OCI-LY7 (cell line): ENCODE measurements at regions not wholly inside any gene's neighbourhood (a gene's known extent, or its start where the extent isn't known, plus 50 kb on each side); places are given as distances from the start of the nearest gene placed in this dataset.

Experiments
- BruUV-seq: library from RNA; stranded (reverse); fragments of 400-500 nt; replicated peaks from 2 replicates; lab custom pipeline; 2021; lab: Mats Ljungman, UMichigan
- CTCF ChIA-PET: fragments of 300-600 bp; sonication (Branson Sonifier 250); formaldehyde crosslinking; loops from one replicate; lab custom pipeline; 2022; ENCODE audit warnings: antibody characterized with exemption; ENCODE audit not compliant: unreplicated experiment; lab: Charles Lee
- POLR2A ChIA-PET: fragments of 300-600 bp; sonication (Branson Sonifier 250); formaldehyde crosslinking; loops from one replicate; lab custom pipeline; 2022; ENCODE audit warnings: antibody characterized with exemption; lab: Charles Lee
- DNase-seq: peaks from one replicate; pipeline ENCODE4 v3.0.0-alpha.2; 2015; ENCODE audit warnings: low spot score
- H2AFZ ChIP-seq: fragments of 200-600 bp; sonication (generic), shearing (Covaris generic); 2 replicates; pipeline ENCODE4 v1.6.1; 2014; ENCODE audit warnings: mild to moderate bottlenecking, antibody characterized with exemption, low read length, moderate library complexity
- H3K27ac ChIP-seq: fragments of 200-600 bp; sonication (generic); 2 replicates; pipeline ENCODE4 v1.5.1; 2014; ENCODE audit warnings: mixed run types, low read depth, mild to moderate bottlenecking, moderate library complexity, low read length, inconsistent platforms; ENCODE audit not compliant: poor library complexity, severe bottlenecking
- H3K36me3 ChIP-seq: fragments of 200-600 bp; sonication (generic); 2 replicates; pipeline ENCODE4 v1.6.1; 2014; ENCODE audit warnings: mild to moderate bottlenecking, antibody characterized with exemption, low read length, moderate library complexity, mixed read lengths; ENCODE audit not compliant: insufficient read depth
- H3K4me1 ChIP-seq: fragments of 200-600 bp; sonication (generic); 2 replicates; pipeline ENCODE4 v1.5.1; 2014; ENCODE audit warnings: mild to moderate bottlenecking, low read length; ENCODE audit not compliant: insufficient read depth, poor library complexity, severe bottlenecking
- H3K4me2 ChIP-seq: fragments of 200-600 bp; sonication (generic); 2 replicates; pipeline ENCODE4 v1.6.1; 2014; ENCODE audit warnings: mild to moderate bottlenecking, low read length
- H3K4me3 ChIP-seq: fragments of 200-600 bp; sonication (generic); 2 replicates; pipeline ENCODE4 v1.5.1; 2014; ENCODE audit warnings: mild to moderate bottlenecking, low read depth, low read length; ENCODE audit not compliant: poor library complexity, severe bottlenecking
- H3K79me2 ChIP-seq: fragments of 200-600 bp; sonication (generic); 2 replicates; pipeline ENCODE4 v1.6.1; 2016; ENCODE audit warnings: low read depth, mild to moderate bottlenecking, low read length, moderate library complexity, mixed read lengths; ENCODE audit not compliant: insufficient read depth
- H3K9me2 ChIP-seq: fragments of 200-600 bp; sonication (generic); 2 replicates; pipeline ENCODE4 v1.6.1; 2016; ENCODE audit warnings: mild to moderate bottlenecking, low read length, mixed read lengths; ENCODE audit not compliant: insufficient read depth
- H3K9me3 ChIP-seq: fragments of 200-600 bp; sonication (generic); 2 replicates; pipeline ENCODE4 v1.6.1; 2014; ENCODE audit warnings: mild to moderate bottlenecking, mixed run types, low read length, mixed read lengths
- H4K20me1 ChIP-seq: fragments of 200-600 bp; sonication (generic); 2 replicates; pipeline ENCODE4 v1.6.1; 2014; ENCODE audit warnings: mild to moderate bottlenecking, antibody characterized with exemption, low read length, moderate library complexity, mixed read lengths; ENCODE audit not compliant: insufficient read depth
- CTCF ChIP-seq: fragments of 200-600 bp; sonication (generic); conservative IDR thresholded peaks from 2 replicates; pipeline ENCODE4 v1.5.1; 2014; ENCODE audit warnings: mild to moderate bottlenecking, antibody characterized with exemption, low read length, moderate library complexity, mixed read lengths
- EZH2phosphoT487 ChIP-seq: fragments of 200-600 bp; sonication (generic); IDR thresholded peaks from 2 replicates; pipeline ENCODE4 v1.6.1; 2018; ENCODE audit warnings: low read depth, borderline replicate concordance, mild to moderate bottlenecking, mixed run types, antibody characterized with exemption, low read length, moderate library complexity, mixed read lengths
- intact Hi-C: fragments of 100-400 bp; cut with micrococcal nuclease; formaldehyde crosslinking; loops from one replicate; pipeline ENCODE4 v1.10.0; 2022; ENCODE audit not compliant: unreplicated experiment

- Histone ChIP-seq H3K9me2 (no peaks in the 10 kb centered on the region), H3K27ac (no peak overlapping the region), H3K4me3 (no peak overlapping the region), H3K79me2 (no peaks in the 10 kb centered on the region), H4K20me1 (no peaks in the 10 kb centered on the region), H3K9me3 (no peaks in the 10 kb centered on the region), H2AFZ (no peak overlapping the region), H3K4me1 (no peaks in the 10 kb centered on the region), H3K4me2 (no peak overlapping the region), H3K36me3 (no peaks in the 10 kb centered on the region)
- ChIA-PET CTCF (no interaction called here), POLR2A (interaction anchor here (1.5 kb wide), 1 partner anchor 10 kb away, joined by 3 read pairs; no protein-coding TSS in a partner anchor)
- intact Hi-C loops, result no loop called here
- BruUV-seq, result no TSS peak
- DNase-seq, result no peak
- TF ChIP-seq EZH2phosphoT487, result no peak
- no peak for TF ChIP-seq CTCF
These were observed 168.9 kb downstream of the TRIML1 start for GRCh38 chr4:188308142-188308541.

GRCh38 chr4:188316391-188316790, 177.2 kb downstream of the TRIML1 start:
- no peak for DNase-seq
- Histone ChIP-seq H3K27ac (no peak overlapping the region), H3K79me2 (no peaks in the 10 kb centered on the region), H4K20me1 (no peaks in the 10 kb centered on the region), H3K4me3 (no peak overlapping the region), H3K36me3 (no peaks in the 10 kb centered on the region), H3K4me1 (no peaks in the 10 kb centered on the region), H2AFZ (no peak overlapping the region), H3K4me2 (no peak overlapping the region), H3K9me3 (no peaks in the 10 kb centered on the region), H3K9me2 (no peaks in the 10 kb centered on the region)
- BruUV-seq, result no TSS peak
- CTCF ChIA-PET, result no interaction called here
- TF ChIP-seq CTCF, result no peak
- no peak for TF ChIP-seq EZH2phosphoT487
- intact Hi-C loops, result no loop called here
- POLR2A ChIA-PET, result interaction anchor here (0.6 kb wide), 1 partner anchor 25 kb away, joined by 4 read pairs; no protein-coding TSS in a partner anchor

GRCh38 chr4:188328966-188329365, 189.7 kb downstream of the TRIML1 start:
- H3K36me3 ChIP-seq, result no peaks in the 10 kb centered on the region
- no peaks in the 10 kb centered on the region for H4K20me1 ChIP-seq
- H3K9me2 ChIP-seq, result no peaks in the 10 kb centered on the region
- TF ChIP-seq CTCF (no peak), EZH2phosphoT487 (no peak)
- CTCF ChIA-PET, result no interaction called here
- H3K9me3 ChIP-seq, result no peaks in the 10 kb centered on the region
- DNase-seq, result no peak
- H3K4me3 ChIP-seq, result no peak overlapping the region
- H3K79me2 ChIP-seq, result no peaks in the 10 kb centered on the region
- H3K4me2 ChIP-seq, result no peak overlapping the region
- H3K27ac ChIP-seq, result no peak overlapping the region
- H3K4me1 ChIP-seq, result no peaks in the 10 kb centered on the region
- BruUV-seq, result no TSS peak
- no peak overlapping the region for H2AFZ ChIP-seq
- POLR2A ChIA-PET, result interaction anchor here (0.6 to 0.7 kb wide), 2 partner anchors 1014 to 1249 kb away, joined by 3 to 4 read pairs; no protein-coding TSS in a partner anchor
- intact Hi-C loops, result no loop called here
